Naive thymus-derived CD8-positive, alpha-beta T cell (primary cell): ENCODE measurements at regions not wholly inside any gene's neighbourhood (a gene's known extent, or its start where the extent isn't known, plus 50 kb on each side); places are given as distances from the start of the nearest gene placed in this dataset.
"Not testable (repeated sequence)": the region's sequence is repeated elsewhere in the genome, so short reads cannot be mapped to it uniquely, and the experiment has no call there.

Experiments used
- ATAC-seq, 2 donors: fragments of 150-1000 bp; cut with Tn5 transposase in 1 of 2; sonication (Bioruptor Pico), chemical (Tn5 transposase) in 1 of 2; 1 replicate in 1 of 2; 2 replicates in 1 of 2; pipeline ENCODE4 v1.10.0; 2021; ENCODE audit warnings: mild to moderate bottlenecking in 2 of 2, moderate library complexity in 2 of 2
- POLR2A ChIA-PET: fragments of 350-600 bp; sonication (Branson Sonifier 250); formaldehyde crosslinking; loops from one replicate; lab custom pipeline; 2021; ENCODE audit warnings: antibody characterized with exemption; lab: Charles Lee
- DNase-seq, 10 donors: peaks; one replicate each; pipeline versions ENCODE4 v3.0.0 to v3.0.0-alpha.2; 2020 to 2022
- H3K27ac Mint-ChIP-seq, 10 donors: one replicate each; pipeline ENCODE4 v1.8.0; 2020 to 2022; ENCODE audit warnings: mild to moderate bottlenecking in 10 of 10, mixed read lengths in 10 of 10, moderate library complexity in 4 of 10, inconsistent platforms in 1 of 10
- H3K27me3 Mint-ChIP-seq, 5 donors: one replicate each; pipeline ENCODE4 v1.8.0; 2021 to 2022; ENCODE audit warnings: mixed read lengths in 5 of 5
- H3K36me3 Mint-ChIP-seq, 3 donors: one replicate each; pipeline ENCODE4 v1.8.0; 2020 to 2022; ENCODE audit warnings: mixed read lengths in 3 of 3, mild to moderate bottlenecking in 2 of 3, inconsistent platforms in 1 of 3
- H3K4me1 Mint-ChIP-seq, 4 donors: one replicate each; pipeline ENCODE4 v1.8.0; 2021 to 2022; ENCODE audit warnings: mixed read lengths in 4 of 4
- H3K4me3 Mint-ChIP-seq, 10 donors: one replicate each; pipeline ENCODE4 v1.8.0; 2020 to 2022; ENCODE audit warnings: mild to moderate bottlenecking in 10 of 10, mixed read lengths in 10 of 10, moderate library complexity in 6 of 10, inconsistent platforms in 1 of 10
- H3K9me3 Mint-ChIP-seq, 9 donors: one replicate each; pipeline ENCODE4 v1.8.0; 2020 to 2022; ENCODE audit warnings: mixed read lengths in 9 of 9, mild to moderate bottlenecking in 3 of 9, inconsistent platforms in 1 of 9, moderate library complexity in 1 of 9

- Mint-ChIP-seq H3K4me3 (no peak overlapping the region), H3K27ac (no peak overlapping the region), H3K36me3 (no peaks in the 10 kb centered on the region), H3K27me3 (peaks cover 0 to 3% (median 0%) of the 10 kb centered on the region in 5 donors), H3K9me3 (peaks cover 0 to 1% (median 0%) of the 10 kb centered on the region in 9 donors), H3K4me1 (no peaks in the 10 kb centered on the region)
- ATAC-seq (no peak), DNase-seq (no peak)
- POLR2A ChIA-PET = no interaction called here
Observed at GRCh38 chr5:17050236-17050635, 114.1 kb upstream of the MYO10 start.

- no peaks in the 10 kb centered on the region for H3K36me3 Mint-ChIP-seq
- peaks cover 0 to 1% (median 0%) of the 10 kb centered on the region in 9 donors for H3K9me3 Mint-ChIP-seq
- no peak overlapping the region for H3K27ac Mint-ChIP-seq
- no peaks in the 10 kb centered on the region for H3K4me1 Mint-ChIP-seq
- no peak for DNase-seq
- ATAC-seq = no peak
- H3K4me3 Mint-ChIP-seq = no peak overlapping the region
- H3K27me3 Mint-ChIP-seq = peaks cover 0 to 5% (median 0%) of the 10 kb centered on the region in 5 donors
- POLR2A ChIA-PET = no interaction called here
Observed at GRCh38 chr5:17054911-17055310, 118.8 kb upstream of the MYO10 start.

- Mint-ChIP-seq H3K36me3 (no peaks in the 10 kb centered on the region), H3K4me1 (no peaks in the 10 kb centered on the region), H3K27ac (no peak overlapping the region), H3K9me3 (no peaks in the 10 kb centered on the region), H3K4me3 (no peak overlapping the region), H3K27me3 (peaks cover 0 to 6% (median 0%) of the 10 kb centered on the region in 5 donors)
- DNase-seq (no peak), ATAC-seq (no peak)
- POLR2A ChIA-PET = no interaction called here
Observed at GRCh38 chr5:17056141-17056631, 120.1 kb upstream of the MYO10 start.

- H3K9me3 Mint-ChIP-seq = no peaks in the 10 kb centered on the region
- DNase-seq = no peak
- H3K27ac Mint-ChIP-seq = no peak overlapping the region
- H3K36me3 Mint-ChIP-seq = no peaks in the 10 kb centered on the region
- POLR2A ChIA-PET = no interaction called here
- no peak overlapping the region for H3K4me3 Mint-ChIP-seq
- no peaks in the 10 kb centered on the region for H3K4me1 Mint-ChIP-seq
- no peak for ATAC-seq
- H3K27me3 Mint-ChIP-seq = peaks cover 0 to 6% (median 0%) of the 10 kb centered on the region in 5 donors
Observed at GRCh38 chr5:17058438-17058837, 122.3 kb upstream of the MYO10 start.

GRCh38 chr5:17061973-17062470 is 125.9 kb upstream of the MYO10 start:
- Mint-ChIP-seq H3K27me3 (peaks cover 0 to 10% (median 0%) of the 10 kb centered on the region in 5 donors), H3K4me3 (no peak overlapping the region), H3K27ac (no peak overlapping the region), H3K9me3 (no peaks in the 10 kb centered on the region), H3K36me3 (no peaks in the 10 kb centered on the region), H3K4me1 (no peaks in the 10 kb centered on the region)
- DNase-seq (no peak), ATAC-seq (no peak)
- POLR2A ChIA-PET = no interaction called here

GRCh38 chr5:17062741-17063140 is 126.7 kb upstream of the MYO10 start:
- ATAC-seq, H3K36me3 Mint-ChIP-seq, H3K9me3 Mint-ChIP-seq, H3K27ac Mint-ChIP-seq, H3K4me1 Mint-ChIP-seq, DNase-seq, H3K4me3 Mint-ChIP-seq, POLR2A ChIA-PET: not testable (repeated sequence)
- peaks cover 0 to 10% (median 0%) of the 10 kb centered on the region in 5 donors for H3K27me3 Mint-ChIP-seq

- H3K36me3 Mint-ChIP-seq = no peaks in the 10 kb centered on the region
- DNase-seq = no peak
- POLR2A ChIA-PET = no interaction called here
- peaks cover 0 to 4% (median 0%) of the 10 kb centered on the region in 9 donors for H3K9me3 Mint-ChIP-seq
- peaks cover 0 to 10% (median 0%) of the 10 kb centered on the region in 5 donors for H3K27me3 Mint-ChIP-seq
- H3K27ac Mint-ChIP-seq = no peak overlapping the region
- H3K4me1 Mint-ChIP-seq = no peaks in the 10 kb centered on the region
- no peak overlapping the region for H3K4me3 Mint-ChIP-seq
- no peak for ATAC-seq
Observed at GRCh38 chr5:17064241-17064640, 128.2 kb upstream of the MYO10 start.

GRCh38 chr5:17065458-17065857 is 129.4 kb upstream of the MYO10 start:
- H3K9me3 Mint-ChIP-seq = peaks cover 0 to 5% (median 0%) of the 10 kb centered on the region in 9 donors
- H3K27ac Mint-ChIP-seq = no peak overlapping the region
- H3K4me3 Mint-ChIP-seq = no peak overlapping the region
- no peaks in the 10 kb centered on the region for H3K4me1 Mint-ChIP-seq
- ATAC-seq (no peak), DNase-seq (no peak)
- POLR2A ChIA-PET = no interaction called here
- H3K27me3 Mint-ChIP-seq = peaks cover 0 to 5% (median 0%) of the 10 kb centered on the region in 5 donors
- H3K36me3 Mint-ChIP-seq = no peaks in the 10 kb centered on the region

GRCh38 chr5:17066026-17066425 is 129.9 kb upstream of the MYO10 start:
- H3K9me3 Mint-ChIP-seq, ATAC-seq, H3K36me3 Mint-ChIP-seq, H3K4me3 Mint-ChIP-seq, H3K27ac Mint-ChIP-seq, H3K4me1 Mint-ChIP-seq, POLR2A ChIA-PET, DNase-seq, H3K27me3 Mint-ChIP-seq: not testable (repeated sequence)

- Mint-ChIP-seq H3K9me3 (peaks cover 0 to 5% (median 0%) of the 10 kb centered on the region in 9 donors), H3K27me3 (peaks cover 0 to 5% (median 0%) of the 10 kb centered on the region in 5 donors), H3K4me3 (no peak overlapping the region), H3K27ac (no peak overlapping the region), H3K4me1 (no peaks in the 10 kb centered on the region), H3K36me3 (no peaks in the 10 kb centered on the region)
- no peak for DNase-seq
- ATAC-seq = no peak
- POLR2A ChIA-PET = interaction anchor here (0.6 kb wide), 1 partner anchor 16 kb away, joined by 4 read pairs; no protein-coding TSS in a partner anchor
Observed at GRCh38 chr5:17067657-17068392, 131.7 kb upstream of the MYO10 start.

- POLR2A ChIA-PET = no interaction called here
- no peak overlapping the region for H3K4me3 Mint-ChIP-seq
- H3K27me3 Mint-ChIP-seq = peaks cover 0 to 5% (median 0%) of the 10 kb centered on the region in 5 donors
- H3K4me1 Mint-ChIP-seq = no peaks in the 10 kb centered on the region
- no peak overlapping the region for H3K27ac Mint-ChIP-seq
- peaks cover 0 to 6% (median 0%) of the 10 kb centered on the region in 9 donors for H3K9me3 Mint-ChIP-seq
- ATAC-seq (no peak), DNase-seq (no peak)
- H3K36me3 Mint-ChIP-seq = no peaks in the 10 kb centered on the region
Observed at GRCh38 chr5:17069995-17070511, 134.0 kb upstream of the MYO10 start.

- Mint-ChIP-seq H3K9me3 (peaks cover 0 to 6% (median 0%) of the 10 kb centered on the region in 9 donors), H3K36me3 (no peaks in the 10 kb centered on the region), H3K27ac (no peak overlapping the region), H3K4me3 (no peak overlapping the region), H3K4me1 (no peaks in the 10 kb centered on the region), H3K27me3 (peaks cover 0 to 4% (median 0%) of the 10 kb centered on the region in 5 donors)
- no peak for DNase-seq
- POLR2A ChIA-PET = no interaction called here
- no peak for ATAC-seq
Observed at GRCh38 chr5:17070647-17071046, 134.6 kb upstream of the MYO10 start.

GRCh38 chr5:17075236-17075635 is 139.1 kb upstream of the MYO10 start:
- no peak overlapping the region for H3K27ac Mint-ChIP-seq
- DNase-seq (no peak), ATAC-seq (no peak)
- POLR2A ChIA-PET = no interaction called here
- H3K36me3 Mint-ChIP-seq = no peaks in the 10 kb centered on the region
- H3K9me3 Mint-ChIP-seq = peaks cover 0 to 10% (median 0%) of the 10 kb centered on the region in 9 donors
- H3K4me3 Mint-ChIP-seq = no peak overlapping the region
- H3K27me3 Mint-ChIP-seq = peaks cover 0 to 4% (median 0%) of the 10 kb centered on the region in 5 donors
- H3K4me1 Mint-ChIP-seq = peaks cover 0 to 2% (median 0%) of the 10 kb centered on the region in 4 donors
